ENCODE measurements at regions not wholly inside any gene's neighbourhood (a gene's known extent, or its start where the extent isn't known, plus 50 kb on each side); places are given as distances from the start of the nearest gene placed in this dataset.
A peak's percentile ranks its signal among the peaks of the same experiment; 100 is the strongest.

DNA sequence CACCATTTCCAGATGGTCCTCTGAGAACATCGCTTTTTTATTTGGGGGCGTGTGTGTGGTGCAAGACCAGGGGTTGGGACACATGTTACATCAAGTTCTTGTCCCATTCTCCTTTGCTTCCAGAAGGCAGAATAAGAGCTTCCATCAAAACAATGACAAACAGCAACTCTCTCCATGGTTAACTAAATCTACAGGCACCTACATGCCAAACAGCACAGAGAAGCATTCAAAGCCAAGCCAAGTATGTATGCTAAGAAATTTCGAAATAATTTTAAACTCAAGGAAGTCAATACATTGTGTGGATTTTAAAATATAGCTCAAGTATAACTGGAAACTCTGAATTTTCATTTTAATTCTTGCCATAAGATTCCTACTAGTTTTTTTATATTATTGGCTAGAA, 105.6 kb downstream of the SEC61B start:
- no peak for DNase-seq (ENCODE audit: low read depth)

DNA sequence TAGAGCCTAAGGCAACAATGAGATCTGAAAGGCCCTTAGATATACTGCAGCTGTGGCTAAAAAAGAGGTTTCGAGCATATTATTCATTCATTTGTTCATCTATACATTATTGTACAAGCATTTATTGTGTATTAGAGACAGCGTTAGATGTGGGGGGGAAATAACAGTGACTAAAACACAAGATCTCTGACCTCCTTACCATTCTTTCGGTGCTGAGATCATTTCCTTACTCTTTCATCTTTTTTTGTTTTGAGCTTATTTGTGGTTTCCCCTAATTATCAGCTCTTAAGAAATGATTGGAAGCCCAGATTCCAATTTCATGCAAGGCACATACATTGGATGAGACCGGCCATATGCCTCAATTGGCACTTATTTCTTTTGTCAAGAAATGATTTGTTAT, 113.2 kb downstream of the SEC61B start:
- DNase-seq (ENCODE audit: low read depth): no peak

DNA sequence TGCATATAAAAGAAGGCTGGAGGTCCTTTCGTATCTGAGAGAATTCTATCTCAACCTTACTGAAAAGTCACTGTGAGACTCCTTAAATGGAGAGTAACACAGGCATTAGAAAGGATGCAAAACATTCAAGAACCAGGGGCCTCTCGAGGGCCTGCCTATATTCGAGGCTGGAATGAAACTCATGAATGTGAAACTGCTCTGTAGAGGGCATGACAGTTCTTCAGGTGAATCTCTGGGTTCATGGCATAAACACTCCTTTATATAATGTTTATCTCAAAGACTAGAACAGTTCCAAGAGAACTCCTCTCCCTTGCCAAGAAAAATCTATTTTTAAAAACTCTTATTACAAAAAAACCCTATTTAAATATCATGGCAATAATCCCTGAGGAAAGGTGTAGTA, 113.9 kb downstream of the SEC61B start:
- DNase-seq (ENCODE audit: low read depth): no peak

DNA sequence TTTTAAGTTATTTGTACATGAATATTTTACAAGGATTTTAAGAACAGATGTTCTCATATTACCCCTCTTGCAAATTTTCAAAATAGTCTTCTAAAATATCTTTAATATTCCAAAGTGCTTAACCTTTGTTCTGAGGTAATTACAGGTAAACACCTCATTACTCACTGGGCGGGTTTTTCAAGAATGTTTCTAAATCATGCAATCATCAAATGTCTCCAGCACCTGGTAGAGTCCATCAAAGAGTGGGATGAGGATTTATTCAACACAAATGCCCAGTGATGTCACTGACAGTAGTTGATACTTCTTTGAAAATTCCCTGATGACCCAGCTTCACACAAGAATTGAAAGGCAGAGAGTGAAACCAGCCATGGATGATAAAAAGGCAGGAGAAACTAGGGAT, 114.4 kb downstream of the SEC61B start:
- no peak for DNase-seq (ENCODE audit: low read depth)

DNA sequence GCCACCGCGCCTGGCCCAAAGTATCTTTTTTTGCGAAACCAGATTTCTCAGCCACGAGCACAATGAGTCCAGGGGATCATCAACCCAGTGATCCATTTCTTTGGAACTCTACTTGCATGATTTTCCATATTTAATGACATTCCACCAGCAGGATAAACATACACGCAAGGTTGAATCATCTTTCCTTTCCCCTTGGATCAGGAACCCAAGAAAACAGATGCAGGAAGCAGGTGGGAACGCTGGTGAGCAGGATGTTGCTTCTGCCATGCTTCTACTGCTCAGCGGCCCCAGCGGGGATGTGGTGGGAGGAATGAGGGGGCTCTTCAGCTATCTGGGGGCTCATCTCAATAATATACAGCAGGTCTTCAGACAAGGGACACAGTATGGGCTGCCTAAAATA, 118.2 kb downstream of the SEC61B start:
- no peak for DNase-seq (ENCODE audit: low read depth)

DNA sequence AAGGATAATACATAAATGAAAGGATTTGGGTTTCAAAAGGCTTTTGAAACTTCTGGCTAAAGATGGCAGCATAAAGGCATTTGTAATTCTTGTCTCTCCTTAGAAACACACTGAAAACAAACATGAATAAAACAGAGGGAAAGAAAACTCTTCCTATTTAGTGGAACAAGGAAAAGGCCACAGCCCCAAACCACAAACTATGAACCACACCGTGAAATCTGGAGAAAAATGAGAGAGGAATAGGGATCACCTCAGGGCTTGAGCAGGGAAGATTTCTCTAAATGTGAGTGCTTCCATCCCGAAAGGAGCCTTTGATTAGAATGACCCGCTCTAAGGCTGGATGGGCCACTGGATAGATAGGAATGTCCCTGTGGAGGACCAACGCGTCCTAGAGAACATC, 119.6 kb downstream of the SEC61B start:
- no peak for DNase-seq (ENCODE audit: low read depth)

DNA sequence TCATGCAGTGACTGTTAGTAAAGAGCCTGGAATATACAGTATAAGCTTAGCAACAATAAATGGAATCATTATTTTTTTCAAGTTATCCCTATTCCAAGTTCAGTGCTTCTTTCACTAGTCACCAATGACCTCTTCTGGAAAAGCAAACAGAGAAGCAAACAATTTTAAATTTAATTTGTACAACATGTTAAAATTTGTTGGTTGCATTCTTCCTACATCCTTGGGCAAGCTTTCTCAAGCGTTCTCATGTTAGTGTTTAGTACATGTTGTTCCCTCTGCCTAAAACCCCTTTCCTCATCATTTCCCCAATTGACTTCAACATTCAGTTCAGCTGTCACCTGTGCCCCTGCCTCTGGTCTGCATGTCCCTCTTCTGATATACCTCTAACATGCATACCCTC, 123.4 kb downstream of the SEC61B start:
- DNase-seq (ENCODE audit: low read depth): no peak

DNA sequence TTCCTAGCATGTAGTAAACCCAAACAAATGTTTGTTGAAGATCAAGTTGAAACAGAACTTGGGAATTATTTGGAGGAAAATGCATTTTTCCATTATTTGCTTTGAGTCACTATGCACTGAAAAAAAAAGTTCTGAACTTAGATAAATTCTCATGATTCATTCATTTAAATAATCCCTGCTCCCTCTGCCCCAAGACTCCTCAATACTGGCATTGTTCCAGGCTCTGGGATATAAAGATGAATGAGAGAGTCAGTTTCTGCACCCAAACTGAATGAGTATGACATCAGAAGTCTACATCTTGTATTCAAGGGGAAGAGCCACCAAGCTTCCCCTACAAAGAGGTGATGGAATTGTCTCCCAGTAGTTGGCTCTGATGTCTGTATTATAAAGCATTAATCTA, 123.9 kb downstream of the SEC61B start:
- no peak for DNase-seq (ENCODE audit: low read depth)

DNA sequence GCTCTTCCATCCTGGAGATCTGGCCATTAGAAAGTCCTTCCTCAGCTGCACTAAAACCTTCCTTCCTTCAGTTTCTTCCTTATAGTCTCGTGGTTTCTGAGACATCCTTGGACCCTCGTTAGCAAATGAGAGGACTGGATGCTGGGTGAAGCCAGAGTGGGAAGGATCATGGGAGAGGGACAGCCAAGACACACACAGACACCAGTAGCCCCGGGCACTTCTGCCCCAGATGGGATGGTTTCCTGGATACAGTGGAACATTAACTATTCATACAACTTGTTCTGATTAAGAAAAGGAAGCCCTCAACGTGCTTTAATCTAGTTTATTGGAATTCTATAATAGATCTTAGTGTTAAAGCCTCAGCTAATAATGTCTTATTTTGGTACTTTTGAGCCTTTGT, 125.5 kb downstream of the SEC61B start:
- no peak for DNase-seq (ENCODE audit: low read depth)

DNA sequence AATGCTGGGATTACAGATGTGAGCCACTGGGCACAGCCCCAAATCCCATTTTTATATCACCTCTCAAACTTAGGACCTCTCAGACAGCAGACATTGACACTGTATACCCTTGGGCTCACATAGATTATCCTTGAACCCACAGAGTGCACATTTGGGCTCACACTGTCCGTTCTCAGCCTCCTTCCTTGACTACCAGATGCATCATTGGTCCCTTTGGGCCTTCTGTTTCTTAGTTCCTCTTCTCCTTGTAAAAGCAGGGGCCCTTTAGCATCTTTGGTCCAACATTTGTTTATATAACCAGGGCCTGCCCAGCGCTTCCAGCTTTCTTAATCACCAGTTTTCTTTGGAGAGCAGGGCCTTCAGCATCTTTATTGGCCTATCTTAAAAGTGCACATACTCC, 126.2 kb downstream of the SEC61B start:
- no peak for DNase-seq (ENCODE audit: low read depth)

DNA sequence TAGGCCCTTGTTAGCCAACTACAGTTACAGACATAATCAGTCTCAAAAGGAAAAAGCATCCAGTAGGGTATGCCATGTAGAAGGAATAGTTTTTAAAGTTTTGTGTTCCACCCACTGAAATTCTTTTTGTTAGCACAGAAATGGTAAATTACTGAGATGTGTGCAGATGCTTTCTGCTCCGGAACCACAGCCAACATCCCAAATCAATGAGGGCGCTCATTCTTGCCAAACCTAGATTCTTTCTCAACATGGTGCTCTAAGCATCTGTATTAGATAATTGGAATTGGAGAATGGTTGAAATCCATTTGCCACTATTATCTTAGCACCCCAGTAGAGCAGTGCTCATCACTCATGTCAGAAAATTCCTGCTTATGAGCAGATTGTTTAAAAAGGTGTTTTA, 127.8 kb downstream of the SEC61B start:
- DNase-seq (ENCODE audit: low read depth): no peak

DNA sequence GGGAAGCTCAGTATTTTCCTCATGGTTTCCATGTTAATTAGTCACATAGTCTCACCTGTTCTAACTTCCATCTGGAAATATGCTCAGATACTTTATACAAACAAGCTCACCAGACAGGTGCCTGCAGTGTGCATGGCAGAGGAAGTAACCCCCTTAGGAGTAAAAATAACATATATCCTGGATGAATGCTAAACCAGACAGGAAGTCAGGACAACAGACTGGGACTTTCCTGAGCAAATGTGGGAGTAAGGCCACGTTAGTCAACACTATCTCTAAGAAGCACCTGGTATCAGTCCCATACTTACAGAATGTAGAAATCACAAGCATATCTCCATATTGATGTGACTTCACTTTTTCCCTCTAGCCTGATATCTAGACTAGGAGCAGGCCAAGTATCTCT, 128.4 kb downstream of the SEC61B start:
- no peak for DNase-seq (ENCODE audit: low read depth)

DNA sequence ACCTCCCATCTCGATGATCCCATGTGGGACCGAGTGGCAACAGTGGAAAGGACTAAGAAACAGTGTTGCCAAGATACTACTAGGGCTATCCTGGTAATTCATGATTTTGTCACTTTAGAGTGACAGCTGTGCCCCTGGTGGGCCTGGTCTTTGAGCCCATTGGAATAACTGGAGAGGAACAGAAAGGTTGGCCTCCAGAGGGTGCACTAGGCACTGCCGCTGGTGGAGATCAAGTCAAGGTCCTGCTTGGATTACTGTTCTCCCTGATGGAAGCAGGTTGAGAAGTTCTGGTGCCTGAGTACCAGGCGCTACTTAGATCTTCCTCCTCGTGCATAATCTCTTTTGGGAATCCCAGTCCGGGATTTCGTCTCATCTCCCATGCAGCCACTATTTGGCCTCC, 129.6 kb downstream of the SEC61B start:
- DNase-seq (ENCODE audit: low read depth): no peak

DNA sequence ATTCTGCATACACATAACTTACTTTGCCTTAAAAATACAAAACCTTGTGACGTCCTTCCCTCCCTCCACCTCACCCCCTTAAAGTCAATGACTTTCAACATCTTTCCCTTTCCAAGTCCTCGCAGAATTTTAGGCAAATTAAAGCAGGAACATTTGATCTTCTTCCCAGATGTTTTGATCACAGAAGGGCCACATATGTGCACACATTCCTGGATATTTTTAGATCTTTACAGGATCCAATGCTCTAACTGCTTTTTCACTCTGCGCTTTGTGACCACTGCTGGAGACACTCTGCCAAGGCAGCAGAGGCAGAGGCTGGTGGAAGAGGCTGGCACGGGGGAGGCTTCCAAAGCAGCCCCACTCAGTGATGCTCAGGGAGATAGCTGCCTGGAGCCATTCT, 130.7 kb downstream of the SEC61B start:
- no peak for DNase-seq (ENCODE audit: low read depth)

DNA sequence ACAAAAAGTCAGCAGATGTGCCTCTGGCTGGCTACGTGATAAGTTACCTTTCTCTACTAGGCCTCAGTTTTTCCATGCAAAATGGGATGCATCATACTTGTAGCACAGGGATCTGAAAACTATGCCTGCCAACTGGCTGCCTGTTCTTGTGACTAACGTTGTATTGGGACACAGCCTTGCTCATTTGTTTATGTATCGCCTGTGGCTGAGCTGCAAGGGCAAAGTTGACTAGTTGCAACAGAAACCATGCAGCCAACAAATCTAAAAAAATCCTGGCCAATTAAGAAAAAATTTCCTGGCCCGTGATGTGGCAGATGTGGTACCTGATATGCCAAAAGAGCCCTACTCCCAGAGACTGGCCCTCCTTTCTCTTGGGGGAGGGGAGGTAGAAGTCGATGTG, 131.3 kb downstream of the SEC61B start:
- DNase-seq (ENCODE audit: low read depth): peak; percentile 92

DNA sequence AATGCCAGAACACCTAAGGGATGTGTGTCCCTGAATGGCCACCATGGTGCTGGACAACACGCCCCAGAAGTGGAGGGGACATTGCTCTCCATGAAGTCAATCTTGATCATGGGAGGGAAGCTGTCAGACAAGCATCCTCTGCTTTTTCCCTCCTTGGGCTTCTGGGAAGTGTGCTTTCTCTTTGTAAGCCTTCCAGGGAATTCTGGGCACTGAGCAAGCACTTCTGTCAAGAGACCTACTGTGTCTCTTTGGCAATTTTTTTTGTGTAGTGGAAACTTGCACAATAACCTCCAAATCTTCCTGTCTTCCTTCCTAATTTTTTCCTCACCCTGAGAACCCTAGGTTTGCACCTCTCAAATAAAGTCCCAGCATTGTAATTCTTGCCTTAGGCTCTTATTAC, 132.0 kb downstream of the SEC61B start:
- no peak for DNase-seq (ENCODE audit: low read depth)

DNA sequence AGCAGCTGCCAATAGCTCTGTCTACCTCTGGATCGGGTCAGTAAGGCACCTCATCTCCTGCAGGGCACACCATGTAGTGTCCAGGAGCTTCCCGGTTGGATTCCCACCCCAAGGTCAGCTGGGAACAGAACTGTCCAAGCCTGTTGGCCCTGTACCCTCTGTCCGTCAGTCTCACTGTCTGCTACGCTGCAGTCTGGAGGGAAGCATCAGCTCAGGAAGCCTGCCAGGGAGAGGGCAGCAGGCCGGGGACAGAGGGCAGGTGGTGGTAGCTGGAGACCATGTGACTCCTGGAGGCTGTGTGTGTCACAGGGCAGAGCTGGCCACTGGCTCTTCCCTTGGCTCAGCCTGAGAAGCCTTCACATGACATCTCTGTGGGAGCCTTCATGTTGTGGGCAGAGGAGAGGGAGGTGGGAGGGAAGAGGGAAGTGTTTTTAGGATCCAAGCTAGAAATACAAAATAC, 134.5 kb downstream of the SEC61B start:
- no peak for DNase-seq (ENCODE audit: low read depth)

DNA sequence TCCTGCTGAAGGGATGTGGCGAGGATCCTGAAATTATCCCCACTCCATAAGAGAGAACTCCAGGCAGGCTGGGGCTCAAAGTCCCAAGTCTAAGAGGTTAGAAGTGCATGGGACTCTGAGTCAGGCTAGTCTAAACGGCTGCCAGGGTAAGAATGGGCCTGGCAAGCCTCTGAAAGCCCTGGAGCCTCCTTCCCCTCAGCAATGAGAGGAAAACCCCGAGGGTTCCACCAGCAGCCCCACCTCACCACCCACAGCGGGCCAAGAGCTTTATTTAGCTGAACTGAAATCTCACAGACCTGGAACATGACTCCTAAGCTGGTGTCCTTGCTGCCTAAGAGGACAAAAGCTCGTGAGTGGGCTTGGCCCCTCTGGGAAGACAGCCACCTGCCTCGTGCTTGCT, 135.5 kb downstream of the SEC61B start:
- no peak for DNase-seq (ENCODE audit: low read depth)

DNA sequence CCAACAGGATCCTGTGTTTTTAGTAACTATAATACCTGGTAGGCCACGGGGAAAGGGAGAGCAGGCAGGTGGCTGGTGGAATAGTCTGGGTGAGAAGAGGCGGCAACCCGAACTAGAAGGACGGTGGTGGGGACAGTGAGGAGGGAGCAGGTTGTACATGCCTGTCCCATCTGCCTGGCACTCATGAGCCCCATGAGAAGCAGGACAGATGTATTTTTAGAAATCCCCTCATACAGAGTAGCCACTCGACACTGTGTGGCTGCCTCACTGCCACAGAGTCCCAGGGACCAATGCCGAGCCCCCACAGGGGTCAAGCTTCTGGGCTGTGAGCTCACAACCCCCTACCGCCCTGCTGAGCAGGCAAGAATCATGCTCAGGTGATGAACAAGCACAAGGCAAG, 136.6 kb downstream of the SEC61B start:
- no peak for DNase-seq (ENCODE audit: low read depth)

DNA sequence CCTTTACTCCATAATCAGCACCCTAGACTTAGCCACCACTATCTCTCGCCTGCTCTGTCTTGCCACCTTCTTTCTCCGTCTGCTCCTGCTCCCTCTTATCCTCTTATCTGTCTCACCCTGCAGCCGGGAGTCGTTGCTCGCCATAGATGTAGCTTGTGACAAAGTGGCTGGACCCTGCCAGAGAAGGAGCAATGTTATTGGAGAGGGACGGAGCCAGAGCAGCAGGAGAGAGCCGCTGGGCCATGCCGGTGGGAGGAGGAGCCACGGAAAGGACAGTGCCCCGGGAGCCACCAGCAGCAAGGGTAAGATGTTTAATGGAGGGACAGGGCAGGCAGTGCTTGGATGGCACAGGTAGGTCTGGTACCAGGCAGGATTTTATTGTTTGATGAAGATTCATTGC, 137.3 kb downstream of the SEC61B start:
- no peak for DNase-seq (ENCODE audit: low read depth)

DNA sequence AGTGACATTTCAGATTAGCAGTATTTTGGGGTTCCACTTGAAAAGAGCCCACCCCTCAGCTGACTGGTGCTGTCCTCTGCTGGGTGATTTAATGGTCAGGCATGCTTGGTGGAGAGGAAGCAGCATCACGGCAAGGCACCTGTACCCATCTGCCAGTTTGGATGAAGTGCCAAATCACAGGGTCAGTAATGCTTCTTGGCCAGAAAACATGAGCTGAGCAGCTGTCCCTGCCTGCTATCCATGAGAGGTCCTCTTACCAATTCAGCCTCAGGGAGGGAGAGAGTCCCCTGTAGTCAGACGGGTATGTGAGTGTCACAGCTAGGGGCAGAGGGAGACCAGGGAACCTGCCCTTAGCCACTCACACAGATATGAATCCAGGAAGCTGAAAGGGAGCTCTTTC, 137.9 kb downstream of the SEC61B start:
- DNase-seq (ENCODE audit: low read depth): no peak

DNA sequence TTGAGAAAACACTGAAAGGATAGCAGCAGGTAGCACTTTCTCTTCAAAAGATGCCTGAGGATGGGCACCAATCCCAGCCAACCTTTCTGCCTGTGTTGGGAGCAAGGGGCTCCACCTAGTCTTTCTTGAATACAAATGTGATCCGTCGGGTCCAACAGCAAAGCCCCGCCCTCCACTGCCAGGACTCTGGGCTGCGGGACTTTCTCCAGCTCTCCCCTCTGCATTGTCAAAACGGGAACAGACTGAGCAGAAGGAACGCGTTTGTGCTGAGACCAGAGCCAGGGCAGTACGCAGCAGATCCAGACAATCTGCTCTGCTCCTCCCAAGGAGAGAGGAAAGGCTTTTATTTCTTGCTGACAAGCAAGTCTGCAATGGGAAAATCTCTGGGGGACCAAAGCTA, 139.7 kb downstream of the SEC61B start:
- no peak for DNase-seq (ENCODE audit: low read depth)

DNA sequence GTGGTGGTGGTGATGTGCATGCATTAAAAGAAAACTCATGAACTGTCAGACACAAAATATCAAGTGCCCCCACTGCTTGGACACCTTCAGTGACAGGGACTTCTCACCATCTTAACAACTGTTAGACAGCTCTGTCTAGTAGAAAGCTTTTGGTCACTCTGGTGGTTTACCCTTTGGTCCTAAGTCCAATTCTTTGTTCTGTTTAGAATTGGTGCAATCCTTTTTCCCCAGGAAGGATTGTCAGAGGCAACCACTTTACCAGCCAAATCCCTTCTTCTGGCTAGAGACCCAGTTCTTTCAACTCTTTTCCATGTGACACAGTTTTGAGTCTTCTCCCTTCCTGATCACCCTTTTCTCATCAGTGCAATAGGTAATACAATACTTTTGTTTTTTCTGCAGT, 140.2 kb downstream of the SEC61B start:
- DNase-seq (ENCODE audit: low read depth): no peak

DNA sequence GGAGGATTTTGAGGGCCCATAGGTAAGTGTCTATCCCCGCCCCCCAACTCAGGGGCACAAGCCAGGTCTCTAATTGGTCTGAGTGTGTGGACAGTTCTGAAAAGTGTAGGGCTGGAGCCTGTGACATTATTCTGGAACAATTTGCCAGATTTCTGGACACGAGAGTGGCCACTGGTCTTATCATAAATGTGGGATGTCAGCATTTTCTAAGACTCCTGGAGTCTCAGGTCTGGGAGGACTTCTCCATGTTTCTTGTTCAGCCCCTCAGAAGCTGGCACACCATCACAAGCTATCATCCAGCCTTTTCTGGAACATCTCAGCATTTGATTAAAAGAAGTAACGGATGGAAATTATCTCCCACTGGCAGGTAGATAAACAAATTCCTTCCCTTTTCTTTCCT, 141.4 kb downstream of the SEC61B start:
- DNase-seq (ENCODE audit: low read depth): no peak

DNA sequence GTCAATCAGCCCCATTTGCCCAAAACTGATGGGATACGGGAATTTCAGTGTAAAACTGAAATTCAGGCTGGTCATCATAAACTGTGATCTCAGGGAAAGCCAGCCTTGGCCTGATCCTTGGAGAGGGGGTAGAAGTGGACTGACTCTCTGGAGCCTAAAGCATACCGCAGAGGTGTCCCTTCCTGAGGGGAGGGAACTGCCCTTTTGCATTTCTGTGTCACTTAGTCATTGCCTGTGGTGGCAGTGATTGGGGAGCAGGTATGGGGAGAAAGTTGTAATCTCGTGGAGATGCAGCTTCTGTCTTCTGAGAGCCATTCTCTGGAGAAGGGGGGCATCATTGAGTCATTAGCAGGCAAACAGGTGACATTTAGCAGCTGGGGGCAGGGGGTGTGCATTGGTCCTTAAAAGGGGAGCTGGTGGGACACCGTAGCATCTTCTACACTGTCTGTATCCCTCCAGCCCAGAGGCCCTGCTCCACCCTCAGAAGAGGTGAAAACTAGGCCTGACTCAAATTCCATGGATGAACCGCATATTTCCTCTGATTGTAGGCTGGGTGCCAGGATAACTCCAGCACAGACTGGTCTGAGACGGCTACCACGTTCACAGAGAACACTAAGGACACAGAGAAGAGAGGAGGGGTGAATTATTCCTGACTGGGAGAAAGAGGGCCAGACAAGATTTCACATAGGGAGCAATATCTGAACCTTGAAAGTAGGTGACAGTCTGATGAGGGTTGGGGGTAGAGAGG, 143.3 kb downstream of the SEC61B start:
- peak; percentile 47 for DNase-seq (ENCODE audit: low read depth)

Data from GM04503 (cell line).